ENCODE measurements at regions not wholly inside any gene's neighbourhood (a gene's known extent, or its start where the extent isn't known, plus 50 kb on each side); places are given as distances from the start of the nearest gene placed in this dataset.
A peak's percentile ranks its signal among the peaks of the same experiment; 100 is the strongest.

- Histone ChIP-seq H3K27ac (ENCODE audit: low read depth in 2 of 2, low read length in 1 of 2) (peak overlapping the region in 1 of 2 experiments; percentile 49; a peak in 2 of 4 replicates), H3K9me2 (no peaks in the 10 kb centered on the region), H3K79me2 (ENCODE audit: insufficient read depth) (no peaks in the 10 kb centered on the region), H3K4me2 (no peak overlapping the region), H3K9ac (no peak overlapping the region), H3K9me3 (no peaks in the 10 kb centered on the region), H3K36me3 (replicated peaks in 1 of 2; ENCODE audit: control insufficient read depth in 1 of 2, insufficient read depth in 2 of 2, low read length in 1 of 2) (no peaks in the 10 kb centered on the region), H3F3A (replicated peaks; ENCODE audit: insufficient read depth) (peaks cover 26% of the 10 kb centered on the region), H3K4me3 (ENCODE audit: low read depth in 2 of 2, low read length in 1 of 2) (no peak overlapping the region), H4K20me1 (ENCODE audit: insufficient read depth) (no peaks in the 10 kb centered on the region), H3K4me1 (ENCODE audit: control insufficient read depth in 1 of 2, insufficient read depth in 2 of 2, low read depth in 1 of 2, low read length in 1 of 2) (peaks cover 0 to 12% of the 10 kb centered on the region in 2 experiments; a peak in 2 of 4 replicates), H3K27me3 (ENCODE audit: insufficient read depth) (no peaks in the 10 kb centered on the region), H2AFZ (ENCODE audit: low read depth) (no peak overlapping the region)
- no peak for DNase-seq
- POLR2A ChIA-PET, result no interaction called here
- CTCF ChIA-PET, result no interaction called here
- 92% methylated on average over 3 of the region's 3 CpGs for WGBS (ENCODE audit: low lambda C conversion rate)
- TF ChIP-seq NFIC (IDR thresholded peaks at IDR 0.05; ENCODE audit: borderline replicate concordance) (no peak), EP300 (IDR thresholded peaks at IDR 0.05; ENCODE audit: borderline replicate concordance in 1 of 2, low read depth in 1 of 2, low read length in 1 of 2) (no peak), USF2 (IDR thresholded peaks at IDR 0.05; ENCODE audit: borderline replicate concordance, low read depth, low read length) (no peak), YY1 (IDR thresholded peaks at IDR 0.05; ENCODE audit: low read depth) (no peak), MXI1 (IDR thresholded peaks at IDR 0.05; ENCODE audit: low read depth, low read length) (no peak), EZH2phosphoT487 (IDR thresholded peaks at IDR 0.05; ENCODE audit: borderline replicate concordance, low read depth) (no peak), RAD21 (IDR thresholded peaks at IDR 0.05; ENCODE audit: low read length) (no peak), GATA2 (CRISPR knock-in tag; IDR thresholded peaks at IDR 0.05) (no peak), MAX (IDR thresholded peaks at IDR 0.05; ENCODE audit: low read depth) (no peak), TEAD4 (IDR thresholded peaks at IDR 0.05; ENCODE audit: borderline replicate concordance, insufficient read depth) (no peak), TCF12 (IDR thresholded peaks at IDR 0.05) (no peak), REST (IDR thresholded peaks at IDR 0.05; ENCODE audit: low read depth, low read length) (no peak)
- TF ChIP-seq, protein P1, sequence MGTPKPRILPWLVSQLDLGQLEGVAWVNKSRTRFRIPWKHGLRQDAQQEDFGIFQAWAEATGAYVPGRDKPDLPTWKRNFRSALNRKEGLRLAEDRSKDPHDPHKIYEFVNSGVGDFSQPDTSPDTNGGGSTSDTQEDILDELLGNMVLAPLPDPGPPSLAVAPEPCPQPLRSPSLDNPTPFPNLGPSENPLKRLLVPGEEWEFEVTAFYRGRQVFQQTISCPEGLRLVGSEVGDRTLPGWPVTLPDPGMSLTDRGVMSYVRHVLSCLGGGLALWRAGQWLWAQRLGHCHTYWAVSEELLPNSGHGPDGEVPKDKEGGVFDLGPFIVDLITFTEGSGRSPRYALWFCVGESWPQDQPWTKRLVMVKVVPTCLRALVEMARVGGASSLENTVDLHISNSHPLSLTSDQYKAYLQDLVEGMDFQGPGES (IDR thresholded peaks at IDR 0.05; ENCODE audit: low read depth, low read length), result no peak
- TF ChIP-seq, protein P2, sequence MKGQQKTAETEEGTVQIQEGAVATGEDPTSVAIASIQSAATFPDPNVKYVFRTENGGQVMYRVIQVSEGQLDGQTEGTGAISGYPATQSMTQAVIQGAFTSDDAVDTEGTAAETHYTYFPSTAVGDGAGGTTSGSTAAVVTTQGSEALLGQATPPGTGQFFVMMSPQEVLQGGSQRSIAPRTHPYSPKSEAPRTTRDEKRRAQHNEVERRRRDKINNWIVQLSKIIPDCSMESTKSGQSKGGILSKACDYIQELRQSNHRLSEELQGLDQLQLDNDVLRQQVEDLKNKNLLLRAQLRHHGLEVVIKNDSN (IDR thresholded peaks at IDR 0.05; ENCODE audit: borderline replicate concordance, low read depth), result no peak
These were observed 341.7 kb upstream of the KITLG start for GRCh38 chr12:88921890-88922532.
